ENCODE measurements at regions not wholly inside any gene's neighbourhood (a gene's known extent, or its start where the extent isn't known, plus 50 kb on each side); places are given as distances from the start of the nearest gene placed in this dataset.

- TF ChIP-seq CTCF (conservative IDR thresholded peaks at IDR 0.05; ENCODE audit: low read length) (no peak), EZH2phosphoT487 (IDR thresholded peaks at IDR 0.05; ENCODE audit: borderline replicate concordance, low read depth, low read length) (no peak)
Measured at GRCh38 chr3:182303169-182303568, 490.1 kb upstream of the ATP11B start.
